HCT116 (cell line): ENCODE measurements at regions not wholly inside any gene's neighbourhood (a gene's known extent, or its start where the extent isn't known, plus 50 kb on each side); places are given as distances from the start of the nearest gene placed in this dataset.

Source experiments
- ATAC-seq: fragments of 200-7000 bp; cut with Tn5 transposase; 2 replicates; pipeline ENCODE4 v1.9.1; 2020; ENCODE audit warnings: mild to moderate bottlenecking, moderate library complexity
- BruUV-seq: library from RNA; stranded (reverse); fragments of 400-500 nt; replicated peaks from 2 replicates; lab custom pipeline; 2021; lab: Mats Ljungman, UMichigan
- CTCF ChIA-PET: fragments of 300-600 bp; sonication (Branson Sonifier 250); formaldehyde crosslinking; loops from one replicate; lab custom pipeline; 2021; ENCODE audit warnings: antibody characterized with exemption; lab: Charles Lee
- POLR2A ChIA-PET: fragments of 300-600, 350-600 bp; sonication (Branson Sonifier 250); formaldehyde crosslinking; loops from one replicate; lab custom pipeline; 2021; ENCODE audit warnings: antibody characterized with exemption; lab: Charles Lee
- RAD21 ChIA-PET, 2 experiments: fragments of 300-600 bp; sonication (Branson Sonifier 250); formaldehyde crosslinking; loops; one replicate each; lab custom pipeline; 2023; ENCODE audit warnings: low total read pairs in 2 of 2; ENCODE audit not compliant: uncharacterized antibody in 2 of 2, unreplicated experiment in 2 of 2, low non-redundant PET in 1 of 2; lab: Charles Lee
- DNase-seq: peaks from one replicate; pipeline ENCODE4 v3.0.0-alpha.2; 2010; ENCODE audit warnings: low read depth, low spot score
- H2AFZ ChIP-seq: fragments of 200-600 bp; shearing (Covaris generic), sonication (generic); 2 replicates; pipeline ENCODE4 v1.6.1; 2017; ENCODE audit warnings: low read depth, mixed run types, mixed read lengths, antibody characterized with exemption, low read length; ENCODE audit not compliant: poor library complexity, severe bottlenecking
- H3K27ac ChIP-seq: 2 replicates; pipeline ENCODE4 v1.5.1; 2012; ENCODE audit warnings: low read depth, low read length
- H3K27me3 ChIP-seq: fragments of 200-600 bp; sonication (generic); 2 replicates; pipeline ENCODE4 v1.6.1; 2016; ENCODE audit warnings: mixed run types, low read length, mixed read lengths; ENCODE audit not compliant: insufficient read depth
- H3K36me3 ChIP-seq, 2 experiments: fragments of 200-500 bp in 1 of 2; fragments of 200-600 bp in 1 of 2; sonication (Bioruptor generic) in 1 of 2; sonication (generic) in 1 of 2; 2 replicates each; pipeline versions ENCODE4 v1.5.1 to v1.6.1; 2014 to 2016; ENCODE audit warnings: low read length in 2 of 2, inconsistent platforms in 1 of 2, mixed read lengths in 1 of 2, mixed run types in 1 of 2; ENCODE audit not compliant: insufficient read depth in 2 of 2, control insufficient read depth in 1 of 2
- H3K4me1 ChIP-seq, 2 experiments: fragments of 200-600 bp in 1 of 2; sonication (generic) in 1 of 2; 2 replicates each; pipeline versions ENCODE4 v1.5.1 to v1.6.1; 2012 to 2017; ENCODE audit warnings: low read length in 2 of 2, inconsistent platforms in 1 of 2, mild to moderate bottlenecking in 1 of 2, mixed read lengths in 1 of 2, mixed run types in 1 of 2, moderate library complexity in 1 of 2; ENCODE audit not compliant: insufficient read depth in 2 of 2, control insufficient read depth in 1 of 2
- H3K4me2 ChIP-seq: fragments of 200-600 bp; sonication (generic); 2 replicates; pipeline ENCODE4 v1.6.1; 2017; ENCODE audit warnings: mixed run types, low read length, mixed read lengths
- H3K4me3 ChIP-seq, 2 experiments: fragments of 200-600 bp in 1 of 2; sonication (generic) in 1 of 2; replicated peaks in 1 of 2; 2 replicates each; pipeline ENCODE4 v1.5.1; 2011 to 2016; ENCODE audit warnings: low read length in 2 of 2, control low read depth in 1 of 2, low read depth in 1 of 2, mild to moderate bottlenecking in 1 of 2, mixed read lengths in 1 of 2, mixed run types in 1 of 2
- H3K79me2 ChIP-seq: fragments of 200-600 bp; sonication (generic); 2 replicates; pipeline ENCODE4 v1.6.1; 2017; ENCODE audit warnings: mild to moderate bottlenecking, mixed run types, low read length, moderate library complexity, mixed read lengths; ENCODE audit not compliant: insufficient read depth
- H3K9ac ChIP-seq: fragments of 200-600 bp; sonication (generic); 2 replicates; pipeline ENCODE4 v1.6.1; 2016; ENCODE audit warnings: low read length, mixed read lengths
- H3K9me2 ChIP-seq: fragments of 200-600 bp; sonication (generic), shearing (Covaris generic); 2 replicates; pipeline ENCODE4 v1.6.1; 2017; ENCODE audit warnings: mixed run types, mild to moderate bottlenecking, moderate library complexity; ENCODE audit not compliant: insufficient read depth
- H3K9me3 ChIP-seq, 2 experiments: fragments of 200-500 bp in 1 of 2; fragments of 200-600 bp in 1 of 2; sonication (Bioruptor generic) in 1 of 2; sonication (generic) in 1 of 2; 2 replicates each; pipeline ENCODE4 v1.6.1; 2014 to 2017; ENCODE audit warnings: low read length in 2 of 2, mixed read lengths in 2 of 2, inconsistent platforms in 1 of 2, low read depth in 1 of 2, mild to moderate bottlenecking in 1 of 2, mixed run types in 1 of 2, moderate library complexity in 1 of 2; ENCODE audit not compliant: control insufficient read depth in 1 of 2, insufficient read depth in 1 of 2
- H4K20me1 ChIP-seq: fragments of 200-600 bp; sonication (generic), shearing (Covaris generic); 2 replicates; pipeline ENCODE4 v1.6.1; 2017; ENCODE audit warnings: mixed run types, mild to moderate bottlenecking, moderate library complexity; ENCODE audit not compliant: insufficient read depth
- CBX3 ChIP-seq: IDR thresholded peaks from 2 replicates; pipeline ENCODE4 v1.6.1; 2012; ENCODE audit warnings: low read depth
- CEBPB ChIP-seq: IDR thresholded peaks from 2 replicates; pipeline ENCODE4 v1.6.1; 2012; ENCODE audit warnings: low read depth
- CTCF ChIP-seq, 3 experiments: fragments of 200-600 bp in 1 of 3; sonication (generic) in 1 of 3; IDR thresholded peaks in 2 of 3; conservative IDR thresholded peaks in 1 of 3; 2 replicates each; pipeline ENCODE4 v1.5.1; 2012 to 2017; ENCODE audit warnings: low read depth in 2 of 3, low read length in 2 of 3, antibody characterized with exemption in 1 of 3, borderline replicate concordance in 1 of 3, control low read depth in 1 of 3, mild to moderate bottlenecking in 1 of 3, mixed read lengths in 1 of 3, mixed run types in 1 of 3, moderate library complexity in 1 of 3; ENCODE audit not compliant: insufficient read depth in 1 of 3
- ELF1 ChIP-seq: IDR thresholded peaks from 2 replicates; pipeline ENCODE4 v1.6.1; 2012; ENCODE audit warnings: low read depth, borderline replicate concordance
- FOSL1 ChIP-seq: IDR thresholded peaks from 2 replicates; pipeline ENCODE4 v1.6.1; 2012; ENCODE audit warnings: low read depth
- POLR2A ChIP-seq: IDR thresholded peaks from 2 replicates; pipeline ENCODE4 v1.7.0; 2011; ENCODE audit warnings: borderline replicate concordance; ENCODE audit not compliant: insufficient read depth, insufficient read length; ENCODE audit errors: extremely low read depth
- POLR2AphosphoS5 ChIP-seq: IDR thresholded peaks from 2 replicates; pipeline ENCODE4 v1.6.1; 2011; ENCODE audit warnings: mild to moderate bottlenecking, low read depth, low read length, moderate library complexity
- RAD21 ChIP-seq: IDR thresholded peaks from 2 replicates; pipeline ENCODE4 v1.6.1; 2012; ENCODE audit warnings: low read depth, mild to moderate bottlenecking
- YY1 ChIP-seq: IDR thresholded peaks from 2 replicates; pipeline ENCODE4 v1.6.1; 2011; ENCODE audit warnings: low read length, low read depth, moderate library complexity, mild to moderate bottlenecking; ENCODE audit not compliant: insufficient replicate concordance; ENCODE audit errors: extremely low read depth
- ZNF274 ChIP-seq: fragments of 200-500 bp; sonication (Bioruptor generic); IDR thresholded peaks from 2 replicates; pipeline ENCODE4 v1.6.1; 2014; ENCODE audit warnings: mild to moderate bottlenecking, low read depth, low read length, inconsistent platforms
- intact Hi-C: fragments of 100-400 bp; cut with micrococcal nuclease; formaldehyde crosslinking; loops from 2 replicates; pipeline ENCODE4 v1.10.0; 2022
- TF ChIP-seq, protein P1 (sequence below): IDR thresholded peaks from 2 replicates; pipeline ENCODE4 v1.6.1; 2011; ENCODE audit warnings: mild to moderate bottlenecking, low read length, moderate library complexity; ENCODE audit not compliant: insufficient replicate concordance; ENCODE audit errors: extremely low read depth
- TF ChIP-seq, protein P2 (sequence below): IDR thresholded peaks from 2 replicates; pipeline ENCODE4 v1.6.1; 2012

GRCh38 chr7:113246738-113247137 is 128.4 kb upstream of the SMIM30 start:
- Histone ChIP-seq H3K9me3 (no peaks in the 10 kb centered on the region), H4K20me1 (no peaks in the 10 kb centered on the region), H3K27me3 (no peaks in the 10 kb centered on the region), H3K79me2 (no peaks in the 10 kb centered on the region), H3K4me3 (no peak overlapping the region), H3K27ac (no peak overlapping the region), H3K9me2 (no peaks in the 10 kb centered on the region), H3K36me3 (no peaks in the 10 kb centered on the region), H3K4me2 (no peak overlapping the region)
- intact Hi-C loops: no loop called here
- BruUV-seq: no TSS peak
- ATAC-seq: no peak
- ChIA-PET POLR2A (no interaction called here), RAD21 (no interaction called here), CTCF (no interaction called here)
- no peak for TF ChIP-seq POLR2A
- no peak for TF ChIP-seq POLR2AphosphoS5
- TF ChIP-seq, protein P1, sequence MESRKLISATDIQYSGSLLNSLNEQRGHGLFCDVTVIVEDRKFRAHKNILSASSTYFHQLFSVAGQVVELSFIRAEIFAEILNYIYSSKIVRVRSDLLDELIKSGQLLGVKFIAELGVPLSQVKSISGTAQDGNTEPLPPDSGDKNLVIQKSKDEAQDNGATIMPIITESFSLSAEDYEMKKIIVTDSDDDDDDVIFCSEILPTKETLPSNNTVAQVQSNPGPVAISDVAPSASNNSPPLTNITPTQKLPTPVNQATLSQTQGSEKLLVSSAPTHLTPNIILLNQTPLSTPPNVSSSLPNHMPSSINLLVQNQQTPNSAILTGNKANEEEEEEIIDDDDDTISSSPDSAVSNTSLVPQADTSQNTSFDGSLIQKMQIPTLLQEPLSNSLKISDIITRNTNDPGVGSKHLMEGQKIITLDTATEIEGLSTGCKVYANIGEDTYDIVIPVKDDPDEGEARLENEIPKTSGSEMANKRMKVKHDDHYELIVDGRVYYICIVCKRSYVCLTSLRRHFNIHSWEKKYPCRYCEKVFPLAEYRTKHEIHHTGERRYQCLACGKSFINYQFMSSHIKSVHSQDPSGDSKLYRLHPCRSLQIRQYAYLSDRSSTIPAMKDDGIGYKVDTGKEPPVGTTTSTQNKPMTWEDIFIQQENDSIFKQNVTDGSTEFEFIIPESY: no peak
- no peak for TF ChIP-seq FOSL1
- TF ChIP-seq YY1: no peak
- TF ChIP-seq CBX3: no peak
- no peak for TF ChIP-seq CTCF (IDR thresholded peaks at IDR 0.05 in 2 of 3, conservative IDR thresholded peaks at IDR 0.05 in 1 of 3; ENCODE audit: borderline replicate concordance in 1 of 3, insufficient read depth in 1 of 3, low read depth in 2 of 3, low read length in 2 of 3)
- no peak for TF ChIP-seq RAD21
- TF ChIP-seq ELF1: no peak
- TF ChIP-seq CEBPB: no peak
- no peak for TF ChIP-seq ZNF274
- TF ChIP-seq, protein P2, sequence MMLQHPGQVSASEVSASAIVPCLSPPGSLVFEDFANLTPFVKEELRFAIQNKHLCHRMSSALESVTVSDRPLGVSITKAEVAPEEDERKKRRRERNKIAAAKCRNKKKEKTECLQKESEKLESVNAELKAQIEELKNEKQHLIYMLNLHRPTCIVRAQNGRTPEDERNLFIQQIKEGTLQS: no peak
- TF ChIP-seq, all 23 proteins: peak for 0
- no peak for DNase-seq
- Histone ChIP-seq H3K9ac (no peak overlapping the region), H2AFZ (no peak overlapping the region), H3K4me1 (no peaks in the 10 kb centered on the region)
